Epithelial cell of esophagus (primary cell): ENCODE measurements at regions not wholly inside any gene's neighbourhood (a gene's known extent, or its start where the extent isn't known, plus 50 kb on each side); places are given as distances from the start of the nearest gene placed in this dataset.

Experiments
- DNase-seq: peaks from one replicate; pipeline ENCODE4 v3.0.0; 2010; ENCODE audit warnings: low read depth
- H3K4me3 ChIP-seq: 2 replicates; pipeline ENCODE4 v1.5.1; 2011; ENCODE audit warnings: mild to moderate bottlenecking, low read length, control low read depth
- TF ChIP-seq, protein P1 (sequence below): IDR thresholded peaks from 2 replicates; pipeline ENCODE4 v1.5.1; 2011; ENCODE audit warnings: low read depth, mild to moderate bottlenecking, low read length, control low read depth, inconsistent platforms; ENCODE audit not compliant: insufficient read depth; ENCODE audit errors: missing control alignments

DNA sequence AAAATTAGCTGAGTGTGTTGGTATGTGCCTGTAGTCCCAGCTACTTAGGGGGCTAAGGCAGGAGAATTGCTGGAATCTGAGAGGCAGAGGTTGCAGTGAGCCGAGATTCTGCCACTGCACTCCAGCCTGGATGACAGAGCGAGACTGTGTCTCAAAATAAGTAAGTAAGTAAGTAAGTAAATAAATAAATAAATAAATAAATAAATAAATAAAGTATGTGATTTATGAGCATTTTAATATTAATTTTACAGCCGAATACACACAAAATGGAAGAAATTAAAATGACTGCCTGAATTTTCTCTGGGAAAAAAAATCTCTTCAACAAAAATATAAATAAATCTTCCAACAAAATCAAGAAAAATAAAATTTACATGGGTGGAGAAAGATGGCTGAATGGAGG, 740.7 kb downstream of the CDH18 start:
- no peak for DNase-seq
- no peak overlapping the region for H3K4me3 ChIP-seq
- TF ChIP-seq, protein P1, sequence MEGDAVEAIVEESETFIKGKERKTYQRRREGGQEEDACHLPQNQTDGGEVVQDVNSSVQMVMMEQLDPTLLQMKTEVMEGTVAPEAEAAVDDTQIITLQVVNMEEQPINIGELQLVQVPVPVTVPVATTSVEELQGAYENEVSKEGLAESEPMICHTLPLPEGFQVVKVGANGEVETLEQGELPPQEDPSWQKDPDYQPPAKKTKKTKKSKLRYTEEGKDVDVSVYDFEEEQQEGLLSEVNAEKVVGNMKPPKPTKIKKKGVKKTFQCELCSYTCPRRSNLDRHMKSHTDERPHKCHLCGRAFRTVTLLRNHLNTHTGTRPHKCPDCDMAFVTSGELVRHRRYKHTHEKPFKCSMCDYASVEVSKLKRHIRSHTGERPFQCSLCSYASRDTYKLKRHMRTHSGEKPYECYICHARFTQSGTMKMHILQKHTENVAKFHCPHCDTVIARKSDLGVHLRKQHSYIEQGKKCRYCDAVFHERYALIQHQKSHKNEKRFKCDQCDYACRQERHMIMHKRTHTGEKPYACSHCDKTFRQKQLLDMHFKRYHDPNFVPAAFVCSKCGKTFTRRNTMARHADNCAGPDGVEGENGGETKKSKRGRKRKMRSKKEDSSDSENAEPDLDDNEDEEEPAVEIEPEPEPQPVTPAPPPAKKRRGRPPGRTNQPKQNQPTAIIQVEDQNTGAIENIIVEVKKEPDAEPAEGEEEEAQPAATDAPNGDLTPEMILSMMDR: no peak

- TF ChIP-seq, protein P1: no peak
- H3K4me3 ChIP-seq: no peak overlapping the region
- no peak for DNase-seq
Measured at GRCh38 chr5:19256036-19256435, 732.0 kb downstream of the CDH18 start.

GRCh38 chr5:19258686-19259085, 729.3 kb downstream of the CDH18 start:
- DNase-seq: no peak
- TF ChIP-seq, protein P1: no peak
- no peak overlapping the region for H3K4me3 ChIP-seq

- no peak for DNase-seq
- TF ChIP-seq, protein P1: no peak
- H3K4me3 ChIP-seq: no peak overlapping the region
Measured at GRCh38 chr5:19261879-19262278, 726.1 kb downstream of the CDH18 start.

- no peak for DNase-seq
- no peak overlapping the region for H3K4me3 ChIP-seq
- TF ChIP-seq, protein P1: no peak
Measured at GRCh38 chr5:19264821-19265220, 723.2 kb downstream of the CDH18 start.

- H3K4me3 ChIP-seq: no peak overlapping the region
- no peak for DNase-seq
- TF ChIP-seq, protein P1: no peak
Measured at GRCh38 chr5:19266791-19267190, 721.2 kb downstream of the CDH18 start.

- no peak overlapping the region for H3K4me3 ChIP-seq
- no peak for DNase-seq
- TF ChIP-seq, protein P1: no peak
Measured at GRCh38 chr5:19270153-19270552, 717.8 kb downstream of the CDH18 start.
